Peyer's patch (tissue), 4 donors: ENCODE measurements at regions not wholly inside any gene's neighbourhood (a gene's known extent, or its start where the extent isn't known, plus 50 kb on each side); places are given as distances from the start of the nearest gene placed in this dataset.

Experiments
- DNase-seq, 3 donors: peaks; one replicate each; pipeline ENCODE4 v3.0.0-alpha.2; 2017 to 2019
- H3K27ac ChIP-seq, 4 donors: fragments of 200-600 bp; sonication (generic); one replicate each; pipeline ENCODE4 v1.5.1; 2016 to 2019
- H3K27me3 ChIP-seq, 2 donors: fragments of 200-600 bp; sonication (generic); one replicate each; pipeline ENCODE4 v1.5.1; 2019
- H3K36me3 ChIP-seq, 3 donors: fragments of 200-600 bp; sonication (generic); one replicate each; pipeline ENCODE4 v1.5.1; 2016 to 2019
- H3K4me1 ChIP-seq, 4 donors: fragments of 200-600 bp; sonication (generic); one replicate each; pipeline ENCODE4 v1.5.1; 2016 to 2019
- H3K4me3 ChIP-seq, 4 donors: fragments of 200-600 bp; sonication (generic); 1 replicate in 3 of 4; 2 replicates in 1 of 4; pipeline ENCODE4 v1.5.1; 2016 to 2019; ENCODE audit warnings: mild to moderate bottlenecking in 1 of 4
- H3K9me3 ChIP-seq, 4 donors: fragments of 200-600 bp; sonication (generic); one replicate each; pipeline ENCODE4 v1.5.1; 2016 to 2019; ENCODE audit warnings: mild to moderate bottlenecking in 1 of 4
- CTCF ChIP-seq, 6 experiments: fragments of 450-650 bp in 4 of 6; fragments of 200-600 bp in 2 of 6; sonication (generic) in 1 of 6; IDR thresholded peaks; one replicate each; pipeline ENCODE4 v1.5.1; 2017 to 2019; ENCODE audit warnings: antibody characterized with exemption in 6 of 6, mild to moderate bottlenecking in 3 of 6, moderate library complexity in 1 of 6
- POLR2A ChIP-seq, 2 donors: fragments of 450-650 bp; IDR thresholded peaks; one replicate each; pipeline ENCODE4 v1.5.1; 2017; ENCODE audit warnings: antibody characterized with exemption in 2 of 2, mild to moderate bottlenecking in 2 of 2, moderate library complexity in 2 of 2

- H3K36me3 ChIP-seq, result no peaks in the 10 kb centered on the region
- no peaks in the 10 kb centered on the region for H3K9me3 ChIP-seq
- no peaks in the 10 kb centered on the region for H3K27me3 ChIP-seq
- no peak overlapping the region for H3K27ac ChIP-seq
- H3K4me1 ChIP-seq, result no peaks in the 10 kb centered on the region
- no peak for TF ChIP-seq POLR2A (IDR thresholded peaks at IDR 0.05)
- TF ChIP-seq CTCF (IDR thresholded peaks at IDR 0.05), result no peak
- H3K4me3 ChIP-seq, result no peak overlapping the region
- no peak for DNase-seq
Measured at GRCh38 chr12:58069268-58069963, 128.0 kb downstream of the ATP23 start.

- H3K9me3 ChIP-seq, result no peaks in the 10 kb centered on the region
- H3K27ac ChIP-seq, result no peak overlapping the region
- no peaks in the 10 kb centered on the region for H3K27me3 ChIP-seq
- no peak overlapping the region for H3K4me3 ChIP-seq
- H3K4me1 ChIP-seq, result no peaks in the 10 kb centered on the region
- TF ChIP-seq POLR2A (IDR thresholded peaks at IDR 0.05) (no peak), CTCF (IDR thresholded peaks at IDR 0.05) (no peak)
- H3K36me3 ChIP-seq, result no peaks in the 10 kb centered on the region
- no peak for DNase-seq
Measured at GRCh38 chr12:58071994-58072393, 130.6 kb downstream of the ATP23 start.

- H3K36me3 ChIP-seq, result no peaks in the 10 kb centered on the region
- no peak overlapping the region for H3K27ac ChIP-seq
- H3K27me3 ChIP-seq, result no peaks in the 10 kb centered on the region
- no peak overlapping the region for H3K4me3 ChIP-seq
- DNase-seq, result no peak
- TF ChIP-seq CTCF (IDR thresholded peaks at IDR 0.05) (no peak), POLR2A (IDR thresholded peaks at IDR 0.05) (no peak)
- H3K9me3 ChIP-seq, result no peaks in the 10 kb centered on the region
- H3K4me1 ChIP-seq, result no peaks in the 10 kb centered on the region
Measured at GRCh38 chr12:58074259-58074658, 132.9 kb downstream of the ATP23 start.

GRCh38 chr12:58079806-58080205 is 138.4 kb downstream of the ATP23 start:
- no peak for DNase-seq
- Histone ChIP-seq H3K36me3 (no peaks in the 10 kb centered on the region), H3K4me3 (no peak overlapping the region), H3K4me1 (no peaks in the 10 kb centered on the region), H3K27me3 (no peaks in the 10 kb centered on the region), H3K9me3 (no peaks in the 10 kb centered on the region), H3K27ac (no peak overlapping the region)
- TF ChIP-seq CTCF (IDR thresholded peaks at IDR 0.05) (no peak), POLR2A (IDR thresholded peaks at IDR 0.05) (no peak)

GRCh38 chr12:58081488-58081887 is 140.1 kb downstream of the ATP23 start:
- no peaks in the 10 kb centered on the region for H3K4me1 ChIP-seq
- TF ChIP-seq POLR2A (IDR thresholded peaks at IDR 0.05), result no peak
- TF ChIP-seq CTCF (IDR thresholded peaks at IDR 0.05), result no peak
- H3K4me3 ChIP-seq, result no peak overlapping the region
- no peak overlapping the region for H3K27ac ChIP-seq
- no peaks in the 10 kb centered on the region for H3K36me3 ChIP-seq
- no peaks in the 10 kb centered on the region for H3K27me3 ChIP-seq
- H3K9me3 ChIP-seq, result no peaks in the 10 kb centered on the region
- no peak for DNase-seq

- Histone ChIP-seq H3K36me3 (no peaks in the 10 kb centered on the region), H3K4me3 (no peak overlapping the region), H3K9me3 (no peaks in the 10 kb centered on the region), H3K4me1 (no peaks in the 10 kb centered on the region), H3K27me3 (no peaks in the 10 kb centered on the region), H3K27ac (no peak overlapping the region)
- TF ChIP-seq CTCF (IDR thresholded peaks at IDR 0.05) (no peak), POLR2A (IDR thresholded peaks at IDR 0.05) (no peak)
- DNase-seq, result no peak
Measured at GRCh38 chr12:58082996-58083395, 141.6 kb downstream of the ATP23 start.
